ENCODE measurements at regions not wholly inside any gene's neighbourhood (a gene's known extent, or its start where the extent isn't known, plus 50 kb on each side); places are given as distances from the start of the nearest gene placed in this dataset.

GRCh38 chr14:104521816-104522745, 57.5 kb upstream of the C14orf180 start:
- DNase-seq = no peak

GRCh38 chr14:104522926-104523545, 56.5 kb upstream of the C14orf180 start:
- DNase-seq = no peak

GRCh38 chr14:104523546-104523935, 56.0 kb upstream of the C14orf180 start:
- DNase-seq = no peak

GRCh38 chr14:104524726-104525125, 54.8 kb upstream of the C14orf180 start:
- no peak for DNase-seq

- DNase-seq = no peak
Observed at GRCh38 chr14:104526723-104527645, 52.6 kb upstream of the C14orf180 start.

GRCh38 chr14:104527857-104528459, 51.6 kb upstream of the C14orf180 start:
- DNase-seq = no peak

GRCh38 chr14:104528496-104528895, 51.1 kb upstream of the C14orf180 start:
- DNase-seq = no peak
